HUES48 (cell line): ENCODE measurements at regions not wholly inside any gene's neighbourhood (a gene's known extent, or its start where the extent isn't known, plus 50 kb on each side); places are given as distances from the start of the nearest gene placed in this dataset.

Experiments
- H3K27ac ChIP-seq: one replicate; pipeline ENCODE4 v1.7.0; 2013; ENCODE audit warnings: low read depth, low read length, inconsistent platforms
- H3K27me3 ChIP-seq: 2 replicates; pipeline ENCODE4 v1.6.1; 2013; ENCODE audit warnings: mild to moderate bottlenecking, low read length; ENCODE audit not compliant: control insufficient read depth, insufficient read depth
- H3K36me3 ChIP-seq: 2 replicates; pipeline ENCODE4 v1.6.1; 2013; ENCODE audit warnings: low read length; ENCODE audit not compliant: control insufficient read depth, insufficient read depth
- H3K4me1 ChIP-seq: 2 replicates; pipeline ENCODE4 v1.6.1; 2013; ENCODE audit warnings: mild to moderate bottlenecking, low read length; ENCODE audit not compliant: control insufficient read depth, insufficient read depth
- H3K4me3 ChIP-seq: 2 replicates; pipeline ENCODE4 v1.5.1; 2013; ENCODE audit warnings: mild to moderate bottlenecking, low read depth, low read length
- H3K9ac ChIP-seq: 2 replicates; pipeline ENCODE4 v1.6.1; 2013; ENCODE audit warnings: mild to moderate bottlenecking, low read depth, low read length, moderate library complexity
- H3K9me3 ChIP-seq: 2 replicates; pipeline ENCODE4 v1.6.1; 2013; ENCODE audit warnings: low read length; ENCODE audit not compliant: control insufficient read depth, insufficient read depth

DNA sequence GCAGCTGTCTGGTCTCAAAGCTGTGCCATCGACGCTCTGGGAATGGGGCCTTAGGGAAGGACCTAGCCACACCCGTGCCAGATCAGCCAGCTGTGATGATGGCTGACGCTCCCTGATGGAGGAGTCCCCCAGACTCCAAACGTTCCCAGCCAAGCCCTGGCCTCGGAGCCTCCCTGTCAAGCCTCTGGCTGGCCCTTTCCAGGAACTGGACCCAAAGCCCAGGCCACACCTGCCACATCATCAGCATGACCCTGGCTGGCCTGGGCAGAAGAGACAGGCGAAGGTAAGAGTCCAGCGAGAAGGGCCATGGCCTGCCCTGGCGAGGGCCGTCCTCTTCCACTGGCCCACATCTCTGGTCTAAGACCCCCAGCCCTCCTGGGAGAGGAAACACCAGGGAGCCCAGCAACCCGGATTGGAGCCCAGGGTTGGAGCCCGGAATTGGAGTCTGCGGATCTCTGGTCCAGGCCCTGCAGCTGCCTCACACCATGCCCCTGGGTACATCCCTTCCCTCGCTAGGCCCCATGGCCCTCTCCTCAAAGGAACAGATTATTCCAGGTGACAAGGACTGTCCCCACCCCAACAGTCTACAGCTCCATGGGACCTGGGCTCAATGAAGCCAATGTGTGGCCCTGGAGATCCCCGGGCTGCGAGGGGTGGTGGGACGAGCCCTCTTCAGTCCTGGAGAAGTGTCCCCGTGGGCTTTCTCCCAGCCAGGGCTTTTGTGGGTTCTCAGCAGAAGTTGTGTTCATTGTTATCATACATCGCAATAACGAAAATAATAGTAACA is 105.1 kb upstream of the TNRC6C start:
- Histone ChIP-seq H3K4me1 (no peaks in the 10 kb centered on the region), H3K4me3 (no peak overlapping the region), H3K9ac (no peak overlapping the region), H3K27ac (no peak overlapping the region), H3K27me3 (no peaks in the 10 kb centered on the region), H3K9me3 (no peaks in the 10 kb centered on the region), H3K36me3 (no peaks in the 10 kb centered on the region)

GRCh38 chr17:77854083-77854758 is 104.3 kb upstream of the TNRC6C start:
- Histone ChIP-seq H3K4me3 (no peak overlapping the region), H3K4me1 (no peaks in the 10 kb centered on the region), H3K9me3 (no peaks in the 10 kb centered on the region), H3K9ac (no peak overlapping the region), H3K27ac (no peak overlapping the region), H3K27me3 (no peaks in the 10 kb centered on the region), H3K36me3 (no peaks in the 10 kb centered on the region)

DNA sequence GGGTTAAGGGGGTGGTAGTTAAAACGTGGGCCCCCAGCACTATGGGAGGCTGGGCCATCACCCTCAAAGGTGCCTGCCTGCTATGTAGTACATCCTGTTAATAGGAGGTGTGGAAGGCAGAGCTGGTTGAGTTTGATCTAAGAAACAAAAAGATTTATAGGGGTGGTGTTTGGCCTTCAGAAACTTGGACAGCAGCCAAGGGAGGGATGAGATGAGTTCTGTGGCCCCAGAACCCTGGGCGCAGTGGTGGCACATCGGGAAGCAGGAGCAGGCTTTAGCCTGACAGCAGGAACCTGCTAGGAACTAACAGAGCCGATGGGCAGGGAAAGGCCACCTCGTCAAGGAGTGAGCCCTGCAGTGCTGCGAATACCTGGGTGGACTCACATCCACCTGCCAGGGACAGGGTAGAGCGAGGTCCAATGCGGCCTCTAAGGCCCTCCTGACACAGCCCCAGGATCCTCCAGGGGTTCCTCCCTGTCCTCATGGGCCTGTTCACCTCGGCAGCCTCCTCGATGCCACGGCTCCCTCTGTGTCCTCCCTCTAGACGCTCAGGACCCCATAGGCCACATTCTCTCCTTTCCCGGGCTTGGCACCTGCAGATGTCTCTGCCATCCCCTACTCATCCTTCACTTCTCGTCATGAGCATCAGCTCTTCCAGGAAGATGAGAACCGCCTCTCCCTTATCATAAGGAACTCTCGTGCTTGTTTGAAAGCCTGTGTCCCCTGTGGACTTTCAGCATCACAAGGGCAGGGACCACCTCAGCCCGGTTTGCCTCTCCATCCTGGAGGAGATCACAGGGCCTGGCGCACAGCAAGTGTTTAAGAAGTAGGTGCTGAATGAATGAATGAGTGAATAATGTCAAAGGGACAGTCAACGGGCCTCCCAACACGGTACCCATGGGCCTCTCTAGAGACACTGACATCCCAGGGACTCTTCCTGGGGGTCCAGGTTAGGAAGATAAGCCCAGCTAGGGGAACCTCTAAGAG is 103.5 kb upstream of the TNRC6C start:
- no peak overlapping the region for H3K4me3 ChIP-seq
- no peaks in the 10 kb centered on the region for H3K36me3 ChIP-seq
- H3K27me3 ChIP-seq, result no peaks in the 10 kb centered on the region; the same call in 1 of the 2 replicates
- no peak overlapping the region for H3K9ac ChIP-seq
- no peak overlapping the region for H3K27ac ChIP-seq
- H3K4me1 ChIP-seq, result no peaks in the 10 kb centered on the region
- no peaks in the 10 kb centered on the region for H3K9me3 ChIP-seq

- Histone ChIP-seq H3K27me3 (no peaks in the 10 kb centered on the region; the same call in 1 of the 2 replicates), H3K9me3 (no peaks in the 10 kb centered on the region), H3K9ac (no peak overlapping the region)
Measured at GRCh38 chr17:77856551-77857305, 101.8 kb upstream of the TNRC6C start.

DNA sequence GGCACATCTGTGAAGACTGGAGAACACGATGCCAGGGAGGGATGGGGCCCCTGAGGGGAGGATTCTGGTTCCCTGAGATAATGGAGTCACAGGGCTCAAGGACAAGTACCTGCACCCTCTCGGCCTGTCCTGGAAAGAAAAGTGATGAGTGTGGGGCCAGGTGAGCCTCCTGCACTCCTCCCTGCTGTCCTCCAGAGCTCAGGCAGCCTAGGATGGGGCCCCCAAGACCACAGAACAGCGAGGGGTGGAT is 101.3 kb upstream of the TNRC6C start:
- H3K4me1 ChIP-seq, result no peaks in the 10 kb centered on the region
- no peak overlapping the region for H3K9ac ChIP-seq
- H3K9me3 ChIP-seq, result no peaks in the 10 kb centered on the region
- no peak overlapping the region for H3K4me3 ChIP-seq
- no peak overlapping the region for H3K27ac ChIP-seq
- no peaks in the 10 kb centered on the region for H3K36me3 ChIP-seq
- no peaks in the 10 kb centered on the region; the same call in 1 of the 2 replicates for H3K27me3 ChIP-seq

More at GRCh38 chr17:77856551-77857305, 101.8 kb upstream of the TNRC6C start:
- Histone ChIP-seq H3K4me1 (no peaks in the 10 kb centered on the region), H3K36me3 (no peaks in the 10 kb centered on the region), H3K27ac (no peak overlapping the region), H3K4me3 (no peak overlapping the region)

DNA sequence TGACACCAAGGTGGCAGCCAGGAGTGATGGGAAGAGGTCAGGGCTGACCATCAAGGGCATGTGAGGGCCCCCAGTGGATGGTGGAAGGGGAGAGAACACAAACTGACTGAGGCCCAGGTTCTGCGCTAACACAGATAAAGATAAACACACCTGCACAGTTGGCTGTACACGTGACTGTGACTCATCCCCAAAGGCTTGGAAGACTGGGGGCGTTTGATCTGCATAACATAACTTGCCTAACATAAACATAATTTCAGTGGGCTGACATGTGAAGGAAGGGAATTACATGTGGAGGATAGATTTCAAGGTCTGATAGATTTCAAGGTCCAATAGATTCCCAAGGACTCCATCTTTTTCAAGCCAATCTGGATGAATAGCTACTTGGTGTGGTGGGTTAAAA is 100.9 kb upstream of the TNRC6C start:
- Histone ChIP-seq H3K36me3 (no peaks in the 10 kb centered on the region), H3K27me3 (no peaks in the 10 kb centered on the region; the same call in 1 of the 2 replicates), H3K27ac (no peak overlapping the region), H3K9ac (no peak overlapping the region), H3K9me3 (no peaks in the 10 kb centered on the region), H3K4me1 (no peaks in the 10 kb centered on the region), H3K4me3 (no peak overlapping the region)

- H3K27ac ChIP-seq, result no peak overlapping the region
- no peak overlapping the region for H3K9ac ChIP-seq
- H3K9me3 ChIP-seq, result no peaks in the 10 kb centered on the region
- H3K27me3 ChIP-seq, result no peaks in the 10 kb centered on the region; the same call in 1 of the 2 replicates
- H3K36me3 ChIP-seq, result no peaks in the 10 kb centered on the region
- no peak overlapping the region for H3K4me3 ChIP-seq
- H3K4me1 ChIP-seq, result no peaks in the 10 kb centered on the region
Measured at GRCh38 chr17:77858291-77859034, 100.0 kb upstream of the TNRC6C start.

DNA sequence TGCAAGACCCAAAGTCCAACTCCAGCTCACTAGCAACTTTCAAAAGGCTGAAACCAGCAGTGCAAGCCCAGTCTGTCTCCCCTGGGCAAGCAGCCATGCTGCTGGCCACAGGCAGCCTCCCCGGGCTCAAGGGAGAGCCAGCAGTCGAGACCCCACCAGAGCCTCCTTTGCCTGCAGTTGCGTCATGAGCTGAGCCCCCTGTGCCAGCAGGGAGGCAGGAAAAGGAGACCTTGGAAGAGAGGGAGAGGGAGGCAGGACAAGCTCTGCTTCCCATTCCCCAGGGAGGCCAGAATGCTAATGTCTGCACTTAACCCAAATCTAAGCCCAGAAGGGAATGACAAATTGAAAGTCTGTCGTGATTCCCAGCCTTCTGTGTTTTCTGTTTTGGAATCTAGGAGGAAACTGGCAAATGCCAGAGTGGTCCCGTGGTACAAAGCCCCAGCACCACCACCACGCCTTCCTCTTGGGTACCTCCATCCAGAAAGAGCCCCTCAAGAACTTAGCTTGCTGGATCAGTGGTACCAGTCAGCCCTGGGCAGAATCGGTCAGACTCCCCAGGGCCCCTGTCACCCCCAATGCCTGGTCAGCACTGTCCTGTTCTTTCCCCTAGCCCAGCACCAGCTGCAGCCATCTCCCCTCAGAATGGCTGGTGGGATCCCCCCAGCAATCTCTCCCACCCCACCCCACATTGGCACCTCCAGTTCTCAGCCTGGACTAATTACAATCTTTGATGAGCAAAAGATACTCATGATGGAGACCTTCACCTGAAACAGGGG is 99.3 kb upstream of the TNRC6C start:
- no peak overlapping the region for H3K27ac ChIP-seq
- no peaks in the 10 kb centered on the region for H3K9me3 ChIP-seq
- no peaks in the 10 kb centered on the region for H3K4me1 ChIP-seq
- H3K9ac ChIP-seq, result no peak overlapping the region
- no peak overlapping the region for H3K4me3 ChIP-seq
- H3K27me3 ChIP-seq, result no peaks in the 10 kb centered on the region; the same call in 1 of the 2 replicates
- no peaks in the 10 kb centered on the region for H3K36me3 ChIP-seq

DNA sequence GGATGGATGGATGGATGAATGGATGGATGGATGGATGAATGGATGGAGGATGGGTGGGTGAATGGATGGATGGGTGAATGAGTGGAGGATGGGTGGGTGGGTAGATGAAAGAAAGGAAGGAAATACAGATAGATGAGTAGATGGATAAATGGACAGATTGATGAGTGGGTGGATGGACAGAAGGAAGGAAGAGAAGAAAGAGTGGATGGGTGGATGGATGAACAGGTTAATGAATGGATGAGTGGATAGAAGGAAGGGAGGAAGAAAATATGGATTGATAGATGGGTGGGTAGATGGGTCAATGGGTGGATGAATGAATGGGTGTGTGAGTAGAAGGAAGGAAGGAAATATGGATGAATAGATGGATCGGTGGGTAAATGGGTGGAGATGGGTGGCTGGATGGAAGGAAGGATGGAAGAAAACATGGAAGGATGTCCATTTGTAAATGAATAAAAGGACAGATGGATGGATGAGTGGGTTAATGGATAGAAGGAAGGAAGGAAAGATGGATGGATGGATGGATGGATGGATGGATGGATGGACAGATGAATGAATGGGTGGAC is 97.3 kb upstream of the TNRC6C start:
- no peaks in the 10 kb centered on the region for H3K36me3 ChIP-seq
- H3K9ac ChIP-seq, result no peak overlapping the region
- H3K4me1 ChIP-seq, result no peaks in the 10 kb centered on the region
- no peak overlapping the region for H3K4me3 ChIP-seq
- no peaks in the 10 kb centered on the region for H3K9me3 ChIP-seq
- H3K27me3 ChIP-seq, result no peaks in the 10 kb centered on the region; the same call in 1 of the 2 replicates
- H3K27ac ChIP-seq, result no peak overlapping the region
